ENCODE measurements at regions not wholly inside any gene's neighbourhood (a gene's known extent, or its start where the extent isn't known, plus 50 kb on each side); places are given as distances from the start of the nearest gene placed in this dataset.

DNA sequence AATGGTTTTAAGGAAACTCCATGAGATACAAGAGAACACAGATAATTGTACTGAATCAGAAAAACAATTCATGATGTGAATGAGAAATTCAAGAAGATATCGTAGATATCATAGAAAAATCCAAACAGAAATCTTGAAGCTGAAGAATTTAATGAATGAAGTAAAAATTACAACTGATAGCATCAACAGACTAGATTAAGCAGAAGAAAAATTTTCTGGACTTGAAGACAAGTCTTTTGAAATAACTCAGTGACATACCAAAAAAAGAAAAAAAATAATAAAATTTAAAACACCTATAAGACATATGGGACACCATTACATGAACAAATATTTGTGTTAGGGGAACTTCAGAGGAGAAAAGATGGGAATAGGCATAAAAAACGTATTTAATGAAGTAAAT lies 122.8 kb upstream of the SYT10 start:
- no peak overlapping the region for H3K4me3 ChIP-seq (ENCODE audit: low read depth, low read length)
- TF ChIP-seq, protein P1, sequence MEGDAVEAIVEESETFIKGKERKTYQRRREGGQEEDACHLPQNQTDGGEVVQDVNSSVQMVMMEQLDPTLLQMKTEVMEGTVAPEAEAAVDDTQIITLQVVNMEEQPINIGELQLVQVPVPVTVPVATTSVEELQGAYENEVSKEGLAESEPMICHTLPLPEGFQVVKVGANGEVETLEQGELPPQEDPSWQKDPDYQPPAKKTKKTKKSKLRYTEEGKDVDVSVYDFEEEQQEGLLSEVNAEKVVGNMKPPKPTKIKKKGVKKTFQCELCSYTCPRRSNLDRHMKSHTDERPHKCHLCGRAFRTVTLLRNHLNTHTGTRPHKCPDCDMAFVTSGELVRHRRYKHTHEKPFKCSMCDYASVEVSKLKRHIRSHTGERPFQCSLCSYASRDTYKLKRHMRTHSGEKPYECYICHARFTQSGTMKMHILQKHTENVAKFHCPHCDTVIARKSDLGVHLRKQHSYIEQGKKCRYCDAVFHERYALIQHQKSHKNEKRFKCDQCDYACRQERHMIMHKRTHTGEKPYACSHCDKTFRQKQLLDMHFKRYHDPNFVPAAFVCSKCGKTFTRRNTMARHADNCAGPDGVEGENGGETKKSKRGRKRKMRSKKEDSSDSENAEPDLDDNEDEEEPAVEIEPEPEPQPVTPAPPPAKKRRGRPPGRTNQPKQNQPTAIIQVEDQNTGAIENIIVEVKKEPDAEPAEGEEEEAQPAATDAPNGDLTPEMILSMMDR (IDR thresholded peaks at IDR 0.05; ENCODE audit: insufficient read depth, low read depth, low read length, missing control alignments): no peak
- no peak for DNase-seq (ENCODE audit: low read depth)

DNA sequence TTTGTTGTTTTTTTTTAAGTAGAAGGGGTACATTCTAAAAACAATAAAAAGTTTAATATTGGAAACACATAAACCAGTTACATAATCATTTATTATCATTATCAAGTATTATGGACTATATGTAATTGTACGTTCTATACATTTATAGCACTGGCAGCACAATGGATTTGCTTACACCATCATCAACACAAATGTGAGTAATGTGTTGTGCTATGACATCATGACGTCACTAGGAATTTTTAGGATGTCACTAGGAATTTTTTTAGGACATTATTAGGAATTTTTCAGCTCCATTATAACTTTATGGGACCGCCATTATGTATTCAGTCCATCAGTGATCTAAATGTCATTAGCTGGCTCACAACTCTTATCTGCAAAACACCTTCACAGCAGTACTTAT lies 126.8 kb upstream of the SYT10 start:
- TF ChIP-seq, protein P1 (IDR thresholded peaks at IDR 0.05; ENCODE audit: insufficient read depth, low read depth, low read length, missing control alignments): no peak
- H3K4me3 ChIP-seq (ENCODE audit: low read depth, low read length): no peak overlapping the region
- no peak for DNase-seq (ENCODE audit: low read depth)

DNA sequence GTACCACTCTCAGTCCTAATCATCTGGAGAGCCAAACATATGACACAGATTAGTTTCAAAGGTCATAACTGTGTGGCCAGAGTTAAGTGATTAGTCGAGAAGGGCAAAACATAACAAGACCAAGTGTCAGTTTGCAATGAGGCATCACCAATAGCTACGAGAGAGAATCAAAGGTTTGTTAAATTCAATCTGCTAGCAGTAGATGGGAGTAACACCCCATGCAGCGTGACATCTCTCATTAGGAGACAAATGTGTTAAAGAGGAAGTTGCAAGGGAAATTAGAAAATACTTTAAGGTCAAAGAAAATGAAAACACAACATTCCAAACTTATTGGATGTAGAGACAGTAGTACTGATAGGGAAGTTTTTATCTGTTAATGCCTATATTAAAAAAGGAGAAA lies 135.7 kb upstream of the SYT10 start:
- no peak for DNase-seq (ENCODE audit: low read depth)
- H3K4me3 ChIP-seq (ENCODE audit: low read depth, low read length): no peak overlapping the region
- TF ChIP-seq, protein P1 (IDR thresholded peaks at IDR 0.05; ENCODE audit: insufficient read depth, low read depth, low read length, missing control alignments): no peak

DNA sequence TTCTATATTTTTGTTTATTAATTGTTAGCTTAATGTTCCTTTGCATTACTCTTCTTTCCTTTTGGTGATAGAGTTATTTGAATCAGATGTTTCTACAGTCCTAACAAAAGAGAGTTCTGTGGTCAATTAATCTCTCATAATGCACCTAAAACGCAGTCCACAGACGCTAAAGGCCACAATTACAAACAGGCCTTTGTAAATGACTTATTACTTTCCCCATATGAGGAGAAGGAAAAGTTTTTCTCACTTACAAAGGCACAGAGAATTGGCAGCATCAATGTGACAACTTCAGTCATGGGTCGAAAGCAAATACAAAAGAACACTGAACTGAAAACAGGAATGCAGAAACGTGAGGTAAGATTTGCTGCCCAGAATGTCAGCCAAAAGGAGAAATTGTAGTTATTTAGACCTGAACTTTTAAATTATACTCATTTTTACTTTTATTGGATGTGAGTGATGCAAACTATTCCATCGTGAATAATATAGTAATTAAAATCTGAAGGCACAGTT lies 142.0 kb upstream of the SYT10 start:
- no peak overlapping the region for H3K4me3 ChIP-seq (ENCODE audit: low read depth, low read length)
- TF ChIP-seq, protein P1 (IDR thresholded peaks at IDR 0.05; ENCODE audit: insufficient read depth, low read depth, low read length, missing control alignments): no peak
- no peak for DNase-seq (ENCODE audit: low read depth)

DNA sequence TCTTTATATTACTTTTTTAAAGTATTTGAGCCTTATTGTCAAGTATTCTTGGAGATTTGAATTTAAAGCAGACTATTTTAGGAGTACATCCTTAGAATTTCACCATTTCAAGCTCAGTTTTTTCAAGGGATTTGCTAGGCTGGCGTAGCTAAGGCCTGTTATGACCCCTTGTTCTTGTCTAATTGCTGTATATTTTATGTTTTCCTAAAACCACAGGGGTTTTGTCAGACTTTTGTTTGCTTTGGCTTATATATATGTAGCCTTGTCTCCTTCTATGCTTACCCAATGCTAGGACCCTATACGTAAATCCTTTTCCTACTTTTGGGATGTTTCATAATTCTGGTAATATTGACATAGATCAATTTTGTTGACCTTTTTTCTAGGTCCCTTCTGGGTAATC lies 147.0 kb upstream of the SYT10 start:
- TF ChIP-seq, protein P1 (IDR thresholded peaks at IDR 0.05; ENCODE audit: insufficient read depth, low read depth, low read length, missing control alignments): no peak
- DNase-seq (ENCODE audit: low read depth): no peak
- H3K4me3 ChIP-seq (ENCODE audit: low read depth, low read length): no peak overlapping the region

DNA sequence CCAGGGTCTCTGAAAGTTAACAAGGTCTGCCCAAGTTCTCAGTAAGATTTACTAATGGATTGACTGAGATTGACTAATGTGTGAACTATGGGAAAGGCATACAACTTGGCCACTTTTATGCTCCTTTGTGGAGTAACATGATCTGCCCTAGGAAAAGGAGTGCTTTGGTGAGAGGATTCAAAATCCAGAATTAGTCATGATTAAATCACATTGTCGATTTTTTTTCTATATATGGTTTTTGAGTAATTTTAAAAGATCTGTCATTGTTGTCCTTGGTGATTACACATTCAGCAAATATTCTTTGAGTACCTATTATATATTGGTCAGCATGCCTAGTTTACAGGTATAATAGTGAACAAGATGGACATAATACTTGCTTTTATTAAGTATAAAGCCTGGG lies 147.7 kb upstream of the SYT10 start:
- H3K4me3 ChIP-seq (ENCODE audit: low read depth, low read length): no peak overlapping the region
- TF ChIP-seq, protein P1 (IDR thresholded peaks at IDR 0.05; ENCODE audit: insufficient read depth, low read depth, low read length, missing control alignments): no peak

More for the DNA sequence above, 147.7 kb upstream of the SYT10 start:
- no peak for DNase-seq (ENCODE audit: low read depth)
